ENCODE measurements at regions not wholly inside any gene's neighbourhood (a gene's known extent, or its start where the extent isn't known, plus 50 kb on each side); places are given as distances from the start of the nearest gene placed in this dataset.
A peak's percentile ranks its signal among the peaks of the same experiment; 100 is the strongest.

- peaks cover 0 to 17% (median 0%) of the 10 kb centered on the region in 5 experiments for H3K27me3 ChIP-seq (replicated peaks in 2 of 5; ENCODE audit: control insufficient read depth in 4 of 5, insufficient read depth in 5 of 5, low read length in 4 of 5)
- no peaks in the 10 kb centered on the region for H3K36me3 ChIP-seq (ENCODE audit: control insufficient read depth in 4 of 4, insufficient read depth in 4 of 4, low read length in 3 of 4)
- no peaks in the 10 kb centered on the region for H3K4me1 ChIP-seq (ENCODE audit: control extremely low read depth in 1 of 4, control insufficient read depth in 4 of 4, insufficient read depth in 4 of 4, low read length in 3 of 4)
- ChIA-PET POLR2A (interaction anchor here (1.1 kb wide), 1 partner anchor 13 kb away, joined by 3 read pairs; no protein-coding TSS in a partner anchor), CTCF (interaction anchor here (1.2 kb wide), 1 partner anchor 14 kb away, joined by 4 read pairs; no protein-coding TSS in a partner anchor)
- peak in 1 of 3 donors; percentile 8 for DNase-seq
- over 99% methylated on average over 13 of the region's 14 CpGs for WGBS (ENCODE audit: insufficient coverage)
- H3K4me3 ChIP-seq (ENCODE audit: control insufficient read depth in 1 of 7, extremely low read depth in 1 of 7, insufficient read depth in 4 of 7, low read depth in 2 of 7, low read length in 6 of 7): no peak overlapping the region
- H3K9me3 ChIP-seq (ENCODE audit: control extremely low read depth in 1 of 5, control insufficient read depth in 4 of 5, insufficient read depth in 2 of 5, low read depth in 1 of 5, low read length in 4 of 5): peaks cover 0 to 2% (median 0%) of the 10 kb centered on the region in 5 experiments
- no peak overlapping the region for H3K27ac ChIP-seq (ENCODE audit: insufficient read depth in 1 of 2, low read depth in 1 of 2, low read length in 2 of 2, poor library complexity in 1 of 2, severe bottlenecking in 2 of 2)
These were observed 64.8 kb upstream of the TMEM260 start for GRCh38 chr14:56514663-56515371.

GRCh38 chr14:56515739-56516138 is 63.9 kb upstream of the TMEM260 start:
- DNase-seq: no peak

GRCh38 chr14:56522403-56522802 is 57.2 kb upstream of the TMEM260 start:
- ChIA-PET POLR2A (no interaction called here), CTCF (no interaction called here)
- H3K9me3 ChIP-seq (ENCODE audit: control extremely low read depth in 1 of 5, control insufficient read depth in 4 of 5, insufficient read depth in 2 of 5, low read depth in 1 of 5, low read length in 4 of 5): no peaks in the 10 kb centered on the region
- no peak overlapping the region for H3K4me3 ChIP-seq (ENCODE audit: control insufficient read depth in 1 of 7, extremely low read depth in 1 of 7, insufficient read depth in 4 of 7, low read depth in 2 of 7, low read length in 6 of 7)
- H3K27me3 ChIP-seq (replicated peaks in 2 of 5; ENCODE audit: control insufficient read depth in 4 of 5, insufficient read depth in 5 of 5, low read length in 4 of 5): peaks cover 0 to 12% (median 2%) of the 10 kb centered on the region in 5 experiments
- no peaks in the 10 kb centered on the region for H3K4me1 ChIP-seq (ENCODE audit: control extremely low read depth in 1 of 4, control insufficient read depth in 4 of 4, insufficient read depth in 4 of 4, low read length in 3 of 4)
- H3K27ac ChIP-seq (ENCODE audit: insufficient read depth in 1 of 2, low read depth in 1 of 2, low read length in 2 of 2, poor library complexity in 1 of 2, severe bottlenecking in 2 of 2): no peak overlapping the region
- no peaks in the 10 kb centered on the region for H3K36me3 ChIP-seq (ENCODE audit: control insufficient read depth in 4 of 4, insufficient read depth in 4 of 4, low read length in 3 of 4)
- DNase-seq: no peak

More at GRCh38 chr14:56515739-56516138, 63.9 kb upstream of the TMEM260 start:
- peaks cover 0 to 2% (median 0%) of the 10 kb centered on the region in 5 experiments for H3K9me3 ChIP-seq (ENCODE audit: control extremely low read depth in 1 of 5, control insufficient read depth in 4 of 5, insufficient read depth in 2 of 5, low read depth in 1 of 5, low read length in 4 of 5)
- no peak overlapping the region for H3K27ac ChIP-seq (ENCODE audit: insufficient read depth in 1 of 2, low read depth in 1 of 2, low read length in 2 of 2, poor library complexity in 1 of 2, severe bottlenecking in 2 of 2)
- POLR2A ChIA-PET: no interaction called here
- CTCF ChIA-PET: interaction anchor here (1.0 to 1.2 kb wide), 2 partner anchors 12 to 13 kb away, joined by 3 to 4 read pairs; no protein-coding TSS in a partner anchor
- no peak overlapping the region for H3K4me3 ChIP-seq (ENCODE audit: control insufficient read depth in 1 of 7, extremely low read depth in 1 of 7, insufficient read depth in 4 of 7, low read depth in 2 of 7, low read length in 6 of 7)
- peaks cover 0 to 17% (median 0%) of the 10 kb centered on the region in 5 experiments for H3K27me3 ChIP-seq (replicated peaks in 2 of 5; ENCODE audit: control insufficient read depth in 4 of 5, insufficient read depth in 5 of 5, low read length in 4 of 5)
- 100% methylated on average over 2 of the region's 2 CpGs for WGBS (ENCODE audit: insufficient coverage)
- no peaks in the 10 kb centered on the region for H3K4me1 ChIP-seq (ENCODE audit: control extremely low read depth in 1 of 4, control insufficient read depth in 4 of 4, insufficient read depth in 4 of 4, low read length in 3 of 4)
- H3K36me3 ChIP-seq (ENCODE audit: control insufficient read depth in 4 of 4, insufficient read depth in 4 of 4, low read length in 3 of 4): no peaks in the 10 kb centered on the region

DNA sequence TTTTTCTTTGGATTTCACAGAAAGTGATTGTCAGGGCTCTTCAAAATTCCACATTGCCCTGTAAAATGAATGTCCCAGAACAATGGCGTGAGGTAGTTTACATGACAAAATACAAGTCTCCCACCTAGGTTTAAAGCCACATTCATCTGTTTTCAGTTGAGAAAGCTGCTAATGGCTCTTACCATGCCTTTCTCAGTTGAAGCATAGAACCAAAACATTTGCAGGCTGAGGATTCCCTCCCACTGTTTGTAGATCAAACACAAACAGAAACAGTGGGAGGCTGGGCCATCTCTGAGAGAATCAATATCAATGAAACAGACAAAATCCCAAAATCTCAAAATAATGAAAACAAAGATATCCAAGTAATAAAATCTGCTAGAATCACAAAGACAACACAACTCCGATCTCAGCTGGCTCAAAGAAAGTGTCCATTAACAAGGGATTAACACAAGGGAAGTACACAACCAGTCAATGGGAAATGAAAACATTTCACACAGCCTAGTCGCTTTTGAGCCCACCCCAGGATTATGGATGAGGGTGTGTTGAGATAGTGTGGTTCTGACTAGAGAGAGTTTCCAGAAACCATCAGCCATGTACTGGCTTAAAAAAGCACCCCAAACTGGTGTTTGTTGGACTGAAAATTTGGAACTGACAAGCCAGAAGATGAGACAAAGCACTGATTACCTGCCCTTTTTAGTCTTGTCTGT is 54.5 kb upstream of the TMEM260 start:
- Histone ChIP-seq H3K4me3 (ENCODE audit: control insufficient read depth in 1 of 7, extremely low read depth in 1 of 7, insufficient read depth in 4 of 7, low read depth in 2 of 7, low read length in 6 of 7) (no peak overlapping the region), H3K27ac (ENCODE audit: insufficient read depth in 1 of 2, low read depth in 1 of 2, low read length in 2 of 2, poor library complexity in 1 of 2, severe bottlenecking in 2 of 2) (no peak overlapping the region), H3K36me3 (ENCODE audit: control insufficient read depth in 4 of 4, insufficient read depth in 4 of 4, low read length in 3 of 4) (no peaks in the 10 kb centered on the region), H3K4me1 (ENCODE audit: control extremely low read depth in 1 of 4, control insufficient read depth in 4 of 4, insufficient read depth in 4 of 4, low read length in 3 of 4) (no peaks in the 10 kb centered on the region), H3K27me3 (replicated peaks in 2 of 5; ENCODE audit: control insufficient read depth in 4 of 5, insufficient read depth in 5 of 5, low read length in 4 of 5) (peaks cover 0 to 12% (median 2%) of the 10 kb centered on the region in 5 experiments), H3K9me3 (ENCODE audit: control extremely low read depth in 1 of 5, control insufficient read depth in 4 of 5, insufficient read depth in 2 of 5, low read depth in 1 of 5, low read length in 4 of 5) (no peaks in the 10 kb centered on the region)
- 71% methylated on average over 3 of the region's 3 CpGs for WGBS (ENCODE audit: insufficient coverage)
- no peak for DNase-seq
- ChIA-PET CTCF (no interaction called here), POLR2A (no interaction called here)

DNA sequence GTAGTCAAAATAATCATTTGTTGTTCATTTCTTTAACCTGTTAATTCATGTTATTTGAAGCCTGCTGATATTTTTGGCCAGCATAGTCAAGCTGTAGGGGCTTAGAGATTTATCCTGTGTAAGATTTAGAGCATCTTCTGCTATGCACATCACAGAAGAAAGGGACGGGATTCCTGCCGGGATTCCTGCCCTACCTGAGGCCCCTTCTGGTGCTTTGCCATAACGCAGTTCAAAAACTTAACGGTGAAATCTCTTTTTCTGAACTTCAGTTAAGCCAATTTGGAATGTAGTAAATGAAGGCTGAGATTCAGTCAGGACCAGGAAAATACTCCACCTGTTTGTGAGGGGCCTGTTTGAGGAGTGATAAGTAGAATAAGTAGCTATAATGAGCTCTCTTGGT is 50.7 kb upstream of the TMEM260 start:
- 75% methylated on average over 4 of the region's 4 CpGs for WGBS (ENCODE audit: insufficient coverage)
- Histone ChIP-seq H3K36me3 (ENCODE audit: control insufficient read depth in 4 of 4, insufficient read depth in 4 of 4, low read length in 3 of 4) (no peaks in the 10 kb centered on the region), H3K27me3 (replicated peaks in 2 of 5; ENCODE audit: control insufficient read depth in 4 of 5, insufficient read depth in 5 of 5, low read length in 4 of 5) (peaks cover 0 to 17% (median 2%) of the 10 kb centered on the region in 5 experiments), H3K9me3 (ENCODE audit: control extremely low read depth in 1 of 5, control insufficient read depth in 4 of 5, insufficient read depth in 2 of 5, low read depth in 1 of 5, low read length in 4 of 5) (no peaks in the 10 kb centered on the region), H3K4me3 (ENCODE audit: control insufficient read depth in 1 of 7, extremely low read depth in 1 of 7, insufficient read depth in 4 of 7, low read depth in 2 of 7, low read length in 6 of 7) (no peak overlapping the region), H3K27ac (ENCODE audit: insufficient read depth in 1 of 2, low read depth in 1 of 2, low read length in 2 of 2, poor library complexity in 1 of 2, severe bottlenecking in 2 of 2) (no peak overlapping the region), H3K4me1 (ENCODE audit: control extremely low read depth in 1 of 4, control insufficient read depth in 4 of 4, insufficient read depth in 4 of 4, low read length in 3 of 4) (no peaks in the 10 kb centered on the region)
- ChIA-PET CTCF (interaction anchor here (0.6 kb wide), 1 partner anchor 14 kb away, joined by 4 read pairs; no protein-coding TSS in a partner anchor), POLR2A (no interaction called here)
- no peak for DNase-seq

Measured in common myeloid progenitor, CD34-positive (primary cell).